Naive thymus-derived CD4-positive, alpha-beta T cell (primary cell): ENCODE measurements at regions not wholly inside any gene's neighbourhood (a gene's known extent, or its start where the extent isn't known, plus 50 kb on each side); places are given as distances from the start of the nearest gene placed in this dataset.
"Not testable (repeated sequence)": the region's sequence is repeated elsewhere in the genome, so short reads cannot be mapped to it uniquely, and the experiment has no call there.

Experiments
- ATAC-seq: fragments of 150-1000 bp; cut with Tn5 transposase; 2 replicates; pipeline ENCODE4 v1.10.0; 2021; ENCODE audit warnings: mild to moderate bottlenecking, moderate library complexity
- CTCF ChIA-PET: fragments of 350-600 bp; sonication (Branson Sonifier 250); formaldehyde crosslinking; loops from one replicate; lab custom pipeline; 2021; ENCODE audit warnings: antibody characterized with exemption; lab: Charles Lee
- POLR2A ChIA-PET: fragments of 350-600 bp; sonication (Branson Sonifier 250); formaldehyde crosslinking; loops from one replicate; lab custom pipeline; 2021; ENCODE audit warnings: antibody characterized with exemption, inconsistent platforms; lab: Charles Lee
- DNase-seq, 9 donors: peaks; one replicate each; pipeline versions ENCODE4 v3.0.0 to v3.0.0-alpha.2; 2020 to 2022; ENCODE audit warnings: mixed read lengths in 1 of 9
- H3K27ac ChIP-seq: one replicate; pipeline ENCODE4 v1.7.0; 2013; ENCODE audit warnings: mild to moderate bottlenecking, low read depth, low read length, moderate library complexity
- H3K27me3 ChIP-seq, 2 donors: one replicate each; pipeline ENCODE4 v1.7.0; 2013; ENCODE audit warnings: low read length in 2 of 2, mild to moderate bottlenecking in 2 of 2, moderate library complexity in 2 of 2; ENCODE audit not compliant: control insufficient read depth in 2 of 2, insufficient read depth in 2 of 2
- H3K36me3 ChIP-seq, 3 experiments: 1 replicate in 2 of 3; 2 replicates in 1 of 3; pipeline ENCODE4 v1.7.0; 2013; ENCODE audit warnings: low read length in 3 of 3, mild to moderate bottlenecking in 3 of 3, moderate library complexity in 1 of 3; ENCODE audit not compliant: insufficient read depth in 3 of 3, control insufficient read depth in 2 of 3
- H3K4me1 ChIP-seq, 2 donors: one replicate each; pipeline ENCODE4 v1.7.0; 2013; ENCODE audit warnings: low read length in 2 of 2, mild to moderate bottlenecking in 2 of 2, moderate library complexity in 1 of 2; ENCODE audit not compliant: control insufficient read depth in 2 of 2, insufficient read depth in 2 of 2
- H3K4me3 ChIP-seq: 2 replicates; pipeline ENCODE4 v1.7.0; 2013; ENCODE audit warnings: mild to moderate bottlenecking, low read length
- H3K9me3 ChIP-seq, 3 experiments: 1 replicate in 2 of 3; 2 replicates in 1 of 3; pipeline ENCODE4 v1.7.0; 2013; ENCODE audit warnings: low read length in 3 of 3; ENCODE audit not compliant: control insufficient read depth in 2 of 3
- H3K27ac Mint-ChIP-seq, 9 donors: one replicate each; pipeline ENCODE4 v1.8.0; 2020 to 2022; ENCODE audit warnings: mixed read lengths in 9 of 9, mild to moderate bottlenecking in 8 of 9, moderate library complexity in 5 of 9, inconsistent platforms in 2 of 9
- H3K27me3 Mint-ChIP-seq, 5 donors: one replicate each; pipeline ENCODE4 v1.8.0; 2021 to 2022; ENCODE audit warnings: mixed read lengths in 5 of 5, mild to moderate bottlenecking in 1 of 5
- H3K36me3 Mint-ChIP-seq, 5 donors: one replicate each; pipeline ENCODE4 v1.8.0; 2020 to 2022; ENCODE audit warnings: mixed read lengths in 5 of 5, mild to moderate bottlenecking in 3 of 5, inconsistent platforms in 1 of 5
- H3K4me1 Mint-ChIP-seq, 7 donors: one replicate each; pipeline ENCODE4 v1.8.0; 2020 to 2022; ENCODE audit warnings: mixed read lengths in 7 of 7, mild to moderate bottlenecking in 3 of 7, inconsistent platforms in 1 of 7
- H3K4me3 Mint-ChIP-seq, 10 donors: one replicate each; pipeline ENCODE4 v1.8.0; 2020 to 2022; ENCODE audit warnings: mild to moderate bottlenecking in 10 of 10, mixed read lengths in 10 of 10, moderate library complexity in 6 of 10, inconsistent platforms in 2 of 10
- H3K9me3 Mint-ChIP-seq, 11 donors: one replicate each; pipeline ENCODE4 v1.8.0; 2020 to 2022; ENCODE audit warnings: mixed read lengths in 11 of 11, mild to moderate bottlenecking in 4 of 11, inconsistent platforms in 1 of 11, moderate library complexity in 1 of 11
- intact Hi-C, 2 donors: fragments of 100-400 bp; cut with micrococcal nuclease; formaldehyde crosslinking; loops; one replicate each; pipeline ENCODE4 v1.15.1; 2023

DNA sequence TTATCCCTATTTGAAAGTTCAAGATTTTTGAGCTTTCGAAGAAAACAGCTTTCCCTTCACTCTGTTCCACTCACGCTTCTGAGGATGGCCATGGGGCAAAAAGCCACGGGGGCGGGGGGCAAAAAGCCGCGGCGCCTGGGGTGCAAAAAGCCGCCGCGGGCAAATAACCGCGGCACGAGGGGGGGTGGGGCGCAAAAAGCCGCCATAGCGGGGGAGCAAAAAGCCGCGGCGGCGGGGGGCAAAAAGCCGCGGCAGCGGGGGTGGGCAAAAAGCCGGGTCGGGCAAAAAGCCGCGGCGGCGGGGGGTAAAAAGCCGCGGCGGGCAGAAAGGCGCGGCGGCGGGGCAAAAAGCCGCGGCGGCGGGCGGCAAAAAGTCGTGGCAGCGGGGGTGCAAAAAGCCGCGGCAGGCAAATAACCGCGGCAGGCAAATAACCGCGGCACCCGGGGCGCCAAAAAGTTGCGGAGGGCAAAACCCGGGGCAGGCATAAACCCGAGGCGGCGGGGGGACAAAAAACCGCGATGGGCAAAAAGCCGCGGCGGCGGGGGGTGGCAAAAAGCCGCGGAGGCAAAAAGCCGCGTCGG is 512.2 kb downstream of the FOXD4L5 start:
- ATAC-seq, H3K4me1 ChIP-seq, H3K4me1 Mint-ChIP-seq, H3K9me3 ChIP-seq, H3K27ac ChIP-seq, H3K4me3 ChIP-seq, H3K9me3 Mint-ChIP-seq, intact Hi-C loops, H3K27ac Mint-ChIP-seq, POLR2A ChIA-PET, H3K36me3 Mint-ChIP-seq, H3K27me3 ChIP-seq, H3K36me3 ChIP-seq, CTCF ChIA-PET: not testable (repeated sequence)
- Mint-ChIP-seq H3K4me3 (peak overlapping the region in 1 of 10 donors; percentile 44), H3K27me3 (peaks cover 5 to 21% (median 9%) of the 10 kb centered on the region in 5 donors)
- peak in 1 of 9 donors; percentile 16 for DNase-seq

DNA sequence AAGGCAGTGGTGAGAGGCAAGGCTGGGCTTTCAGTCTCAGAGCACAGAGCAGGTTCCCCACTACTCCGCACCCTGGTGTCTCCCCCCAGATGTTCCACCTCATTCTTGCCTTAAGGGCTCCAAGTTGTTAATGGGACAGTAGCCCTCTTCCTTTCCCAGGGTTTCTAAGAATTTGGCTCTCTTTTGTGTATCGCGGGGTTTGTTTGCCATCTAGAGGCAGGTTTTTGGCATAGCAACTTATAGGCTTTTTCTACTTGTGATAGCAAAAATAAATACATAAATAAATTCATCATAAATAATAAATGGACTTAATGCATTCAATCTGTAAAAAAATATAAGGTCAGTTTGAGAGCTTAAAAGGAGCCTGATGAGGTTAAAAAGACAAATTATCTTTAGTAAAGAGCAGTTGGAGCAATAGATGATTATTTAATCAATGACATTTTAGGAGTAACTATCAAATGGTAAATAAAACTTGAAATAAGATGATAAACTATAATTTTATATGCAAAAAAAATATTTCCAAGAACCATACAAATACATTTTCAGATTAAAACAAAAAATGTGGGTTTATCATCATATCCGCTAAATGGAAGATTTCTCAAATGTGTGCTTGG is 512.8 kb downstream of the FOXD4L5 start:
- POLR2A ChIA-PET, ATAC-seq, CTCF ChIA-PET, DNase-seq, H3K9me3 Mint-ChIP-seq, H3K27ac Mint-ChIP-seq, H3K36me3 Mint-ChIP-seq, H3K4me3 ChIP-seq, H3K27ac ChIP-seq, H3K36me3 ChIP-seq, intact Hi-C loops, H3K4me1 Mint-ChIP-seq, H3K9me3 ChIP-seq, H3K4me1 ChIP-seq, H3K27me3 ChIP-seq: not testable (repeated sequence)
- Mint-ChIP-seq H3K4me3 (peak overlapping the region in 1 of 10 donors; percentile 25), H3K27me3 (peaks cover 5 to 21% (median 9%) of the 10 kb centered on the region in 5 donors)
